ENCODE measurements at regions not wholly inside any gene's neighbourhood (a gene's known extent, or its start where the extent isn't known, plus 50 kb on each side); places are given as distances from the start of the nearest gene placed in this dataset.
"Not testable (repeated sequence)": the region's sequence is repeated elsewhere in the genome, so short reads cannot be mapped to it uniquely, and the experiment has no call there.

DNA sequence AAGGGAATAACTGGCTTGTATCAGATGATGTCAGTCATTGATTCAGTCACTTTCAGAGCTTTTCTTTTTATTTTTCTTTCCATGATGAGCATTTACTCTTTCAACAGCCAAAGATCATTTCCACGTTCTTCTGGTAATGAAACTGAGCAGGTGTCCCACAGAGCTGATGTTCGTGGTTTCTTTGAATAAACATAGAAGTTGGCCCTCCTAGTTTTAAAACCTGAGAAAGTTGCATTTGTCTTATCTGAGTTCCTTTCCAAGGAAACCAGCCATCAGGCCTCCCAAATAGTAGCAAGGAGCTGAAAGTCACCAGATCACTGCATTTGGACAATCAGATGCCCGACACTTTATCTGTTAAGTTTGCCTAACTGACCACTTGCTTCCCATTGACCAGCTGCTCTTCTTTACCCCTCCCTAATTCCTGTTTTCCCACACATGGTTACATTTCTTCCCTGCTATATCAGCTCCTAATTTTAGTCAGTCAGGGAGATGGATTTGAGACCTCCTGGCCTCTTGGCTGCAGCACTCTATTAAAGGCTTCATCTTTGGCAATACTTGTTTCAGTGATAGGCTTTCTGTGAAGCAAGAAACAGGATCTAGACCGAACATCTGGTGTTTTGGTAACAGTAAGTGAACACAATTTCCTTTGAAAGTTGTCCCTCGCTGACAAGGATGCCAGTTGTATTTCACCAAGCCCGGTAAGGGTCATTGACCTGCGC is 420.8 kb downstream of the CHSY3 start:
- DNase-seq (ENCODE audit: low read depth) = no peak

DNA sequence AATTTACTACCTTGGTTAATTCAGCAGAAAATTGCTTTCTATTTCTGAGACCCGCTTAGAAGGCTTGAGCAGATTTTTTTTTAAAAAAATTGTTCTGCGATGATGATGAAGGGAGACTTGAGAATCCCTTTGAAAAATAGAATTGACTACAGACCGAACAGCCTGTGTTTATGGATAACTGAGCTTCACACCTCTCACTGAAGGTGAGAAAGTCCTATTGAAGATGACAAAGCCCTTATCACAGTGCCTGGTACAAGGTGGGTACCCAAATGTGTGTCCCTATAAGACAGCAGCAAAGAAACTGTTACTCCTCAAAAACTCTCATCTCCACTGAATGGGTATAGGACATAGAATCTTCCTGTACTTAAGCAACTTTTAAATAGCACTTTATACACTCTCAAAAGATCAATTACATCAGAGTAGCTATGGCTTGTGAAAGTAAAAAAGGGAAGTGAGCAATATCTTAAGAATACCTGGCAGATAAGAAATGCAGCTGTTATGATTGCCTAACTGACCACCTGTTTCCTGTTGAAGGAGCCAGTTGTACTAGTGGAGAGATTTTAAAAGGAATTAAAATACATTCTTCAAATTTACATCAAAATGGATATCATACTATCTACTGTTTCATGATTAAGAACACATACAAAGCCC is 419.7 kb downstream of the CHSY3 start:
- DNase-seq (ENCODE audit: low read depth) = no peak

DNA sequence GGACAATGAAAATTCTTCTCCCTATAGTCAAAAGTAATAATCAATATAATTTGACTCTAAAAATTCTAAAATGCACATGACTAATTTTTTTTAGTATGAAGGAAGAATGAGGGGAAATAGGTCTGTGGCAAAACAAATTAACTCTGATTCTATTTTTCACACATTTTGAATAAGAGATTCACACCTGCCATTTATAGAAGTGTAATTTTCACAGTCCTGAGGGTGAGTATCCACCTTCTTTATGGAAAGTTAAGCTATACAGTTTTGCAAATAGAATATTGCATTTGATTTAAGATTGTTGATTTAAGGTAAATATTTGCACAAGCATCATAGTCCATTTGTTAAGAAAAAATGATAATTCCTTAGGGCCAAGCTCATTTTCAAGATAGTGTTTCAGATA is 417.7 kb downstream of the CHSY3 start:
- DNase-seq (ENCODE audit: low read depth) = no peak

DNA sequence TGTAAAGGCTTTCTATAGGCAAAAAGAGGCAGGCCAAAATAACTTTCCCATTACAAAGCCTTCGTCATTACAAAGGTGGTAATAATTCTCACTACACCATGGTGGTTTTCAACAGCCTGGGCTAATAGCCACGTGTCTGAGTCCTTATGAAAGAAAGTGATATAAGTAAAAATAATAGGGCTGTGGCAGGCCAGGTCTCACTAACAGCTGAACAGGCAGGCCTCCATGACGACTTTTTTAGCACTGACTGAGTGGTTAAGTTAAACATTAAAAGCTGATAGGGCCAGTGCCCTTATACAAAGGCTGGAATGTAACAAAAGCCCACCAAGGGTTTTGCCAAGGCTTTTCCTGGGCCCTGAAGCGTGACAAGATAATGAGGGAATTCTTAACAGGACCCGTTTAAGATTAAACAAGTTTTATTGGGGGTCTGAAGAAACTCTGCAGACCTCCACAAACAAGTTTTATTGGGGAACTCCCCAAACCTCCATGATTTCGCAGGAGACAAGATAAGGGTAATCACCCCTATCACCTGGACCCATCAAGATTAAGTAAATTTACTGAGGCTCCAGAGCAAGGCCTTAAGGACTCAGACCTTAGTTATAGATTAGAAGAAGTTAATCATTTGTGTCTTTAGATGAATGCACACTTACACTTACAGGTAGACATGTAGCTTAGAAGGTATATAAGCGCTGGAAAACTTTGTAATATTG is 412.9 kb downstream of the CHSY3 start:
- DNase-seq (ENCODE audit: low read depth) = no peak

DNA sequence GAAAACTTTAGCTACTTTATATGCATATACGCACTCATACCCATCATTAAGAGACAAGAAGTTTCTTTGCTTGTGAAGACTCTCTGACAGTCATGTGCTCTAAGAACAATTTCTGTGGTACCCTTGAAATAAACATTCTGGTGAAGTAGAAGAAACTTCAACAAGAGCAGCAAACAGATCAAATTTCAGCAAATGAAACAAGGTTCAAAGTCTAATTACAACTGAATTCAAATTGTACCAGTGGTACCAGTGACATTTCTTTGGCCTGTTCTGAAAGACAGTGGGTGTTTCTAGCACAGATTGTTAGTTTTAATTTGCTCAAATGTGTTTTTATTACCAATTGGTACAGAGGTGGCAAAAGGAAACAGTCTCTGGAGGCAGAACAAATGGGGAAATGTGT is 391.0 kb downstream of the CHSY3 start:
- no peak for DNase-seq (ENCODE audit: low read depth)

DNA sequence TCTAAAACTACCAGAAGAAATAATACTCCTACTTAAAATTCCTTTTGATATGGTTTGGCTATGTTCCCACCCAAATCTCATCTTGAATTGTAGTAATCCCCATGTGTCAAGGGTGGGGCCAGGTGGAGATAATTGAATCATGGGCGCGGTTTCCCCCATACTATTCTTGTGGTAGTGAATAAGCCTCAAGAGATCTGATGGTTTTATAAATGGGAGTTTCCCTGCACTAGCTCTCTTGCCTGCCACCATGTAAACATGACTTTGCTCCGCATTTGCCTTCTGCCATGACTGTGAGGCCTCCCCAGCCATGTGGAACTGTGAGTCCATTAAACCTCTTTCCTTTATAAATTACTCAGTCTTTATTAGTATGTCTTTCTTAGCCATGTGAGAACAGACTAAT is 390.5 kb downstream of the CHSY3 start:
- DNase-seq (ENCODE audit: low read depth) = not testable (repeated sequence)

DNA sequence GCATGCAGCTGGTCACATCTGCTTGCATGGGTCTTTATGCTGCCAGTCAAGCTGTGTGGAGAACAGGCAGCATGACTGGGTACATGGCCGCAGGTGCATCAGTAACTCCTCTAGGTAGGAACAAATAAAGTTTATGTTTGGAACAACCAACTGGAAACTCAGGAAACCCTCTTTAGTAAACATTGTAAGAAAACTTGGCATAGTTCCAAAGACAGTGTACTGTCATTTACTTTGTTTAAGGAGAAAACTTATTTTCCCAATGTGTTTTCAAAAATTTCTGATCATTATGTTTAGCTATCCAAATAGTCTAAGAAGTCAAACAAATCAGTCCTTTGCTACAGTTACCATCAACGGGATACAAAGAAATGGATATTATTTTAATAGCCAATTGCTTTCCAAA is 386.0 kb downstream of the CHSY3 start:
- no peak for DNase-seq (ENCODE audit: low read depth)

DNA sequence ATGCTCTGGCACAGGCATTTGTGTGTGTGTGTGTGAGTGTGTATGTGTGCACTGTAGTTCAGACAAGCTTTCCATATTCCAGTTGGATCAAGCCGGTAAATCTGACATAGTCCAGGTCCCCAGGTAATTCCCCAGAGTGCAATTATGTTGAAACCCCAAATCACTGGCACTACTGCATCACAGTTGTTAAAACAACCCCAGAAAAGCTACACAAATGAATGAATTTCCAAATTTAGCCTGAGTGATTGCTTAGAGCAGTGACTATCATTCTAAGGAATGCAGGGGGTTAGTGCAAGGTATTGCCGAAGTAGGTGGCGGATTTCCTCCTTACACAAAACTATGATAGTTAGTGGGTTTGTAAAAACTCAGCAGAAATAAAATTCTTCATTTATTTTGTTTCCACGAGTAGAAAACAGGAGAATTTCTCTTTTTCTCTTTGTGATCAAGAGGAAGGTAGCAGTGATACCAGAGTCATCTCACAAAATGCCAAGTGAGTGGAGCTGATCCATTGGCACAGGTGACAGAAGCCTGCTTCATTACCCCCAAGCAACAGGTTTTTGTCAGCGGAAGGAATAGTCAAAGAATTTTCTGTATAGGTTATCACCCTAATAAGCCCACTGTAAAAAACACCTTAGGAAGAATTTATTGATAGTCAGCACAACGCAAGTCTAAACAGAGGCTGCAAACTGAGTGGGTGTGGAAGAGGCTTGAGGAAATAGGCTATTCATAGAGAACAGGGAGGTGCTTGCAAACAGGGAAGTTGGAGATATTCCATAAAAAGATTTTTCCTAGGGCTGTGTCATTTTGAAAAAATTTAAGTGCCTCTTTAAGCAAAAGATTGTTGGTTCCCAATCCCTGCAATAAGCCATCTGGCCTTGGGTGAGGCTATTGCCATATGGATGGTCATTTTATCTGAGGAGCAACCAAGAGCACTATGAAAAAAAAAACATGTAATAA is 385.1 kb downstream of the CHSY3 start:
- DNase-seq (ENCODE audit: low read depth) = no peak

DNA sequence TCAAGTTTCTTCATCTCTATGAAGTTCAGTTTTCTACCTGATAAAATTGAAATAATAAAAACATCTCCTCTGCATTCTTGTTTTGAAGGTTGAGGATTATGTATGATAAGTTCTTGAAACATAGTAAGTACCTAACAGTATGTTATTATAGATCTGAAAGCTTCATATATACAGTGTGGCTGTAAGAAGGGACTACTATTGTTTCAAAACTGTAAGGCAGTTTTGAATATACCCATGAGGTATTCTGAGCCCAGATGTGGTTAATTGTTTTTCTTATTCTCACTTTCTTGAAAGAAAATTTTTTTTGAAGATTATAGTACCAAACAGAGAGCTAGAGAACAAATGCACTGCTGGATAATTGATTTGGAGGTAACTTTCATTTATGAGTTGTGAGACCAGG is 383.2 kb downstream of the CHSY3 start:
- DNase-seq (ENCODE audit: low read depth) = no peak

DNA sequence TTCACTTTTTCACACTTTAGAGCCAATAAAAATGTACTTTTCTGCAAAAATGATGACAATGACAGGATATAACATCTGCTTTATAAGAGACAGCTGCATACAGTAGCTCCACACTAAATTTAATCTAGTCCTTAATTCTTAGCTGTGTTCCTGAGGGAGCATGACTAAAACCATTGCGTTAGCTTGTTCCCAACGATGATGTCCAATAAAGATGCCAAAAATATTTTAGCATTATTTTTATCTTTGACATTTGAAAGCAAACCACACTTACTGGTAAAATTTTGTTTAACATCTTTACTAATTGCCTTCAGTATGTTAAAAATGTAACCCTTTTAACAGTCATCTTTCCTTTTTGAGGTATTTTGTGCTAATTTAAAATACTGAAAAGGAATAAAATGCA is 382.7 kb downstream of the CHSY3 start:
- DNase-seq (ENCODE audit: low read depth) = no peak

DNA sequence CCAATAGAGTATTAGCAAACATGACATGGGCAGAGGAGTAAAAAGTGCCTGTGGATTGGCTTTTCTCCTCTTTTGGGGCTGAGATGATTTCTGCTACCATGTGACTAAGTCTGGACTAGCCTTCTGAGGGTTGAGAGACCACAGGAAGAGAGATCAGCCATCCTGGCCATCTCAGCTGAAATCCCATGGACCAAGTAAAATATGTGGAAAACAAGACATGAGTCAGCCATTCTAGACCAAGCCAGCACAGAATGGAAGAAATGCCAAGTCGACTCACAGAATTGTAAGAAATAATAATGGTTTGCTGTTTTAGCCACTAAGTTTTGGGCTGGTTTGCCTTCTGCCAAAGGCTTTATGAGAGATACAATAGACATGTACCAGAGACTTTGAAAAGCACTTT is 377.8 kb downstream of the CHSY3 start:
- DNase-seq (ENCODE audit: low read depth) = no peak

DNA sequence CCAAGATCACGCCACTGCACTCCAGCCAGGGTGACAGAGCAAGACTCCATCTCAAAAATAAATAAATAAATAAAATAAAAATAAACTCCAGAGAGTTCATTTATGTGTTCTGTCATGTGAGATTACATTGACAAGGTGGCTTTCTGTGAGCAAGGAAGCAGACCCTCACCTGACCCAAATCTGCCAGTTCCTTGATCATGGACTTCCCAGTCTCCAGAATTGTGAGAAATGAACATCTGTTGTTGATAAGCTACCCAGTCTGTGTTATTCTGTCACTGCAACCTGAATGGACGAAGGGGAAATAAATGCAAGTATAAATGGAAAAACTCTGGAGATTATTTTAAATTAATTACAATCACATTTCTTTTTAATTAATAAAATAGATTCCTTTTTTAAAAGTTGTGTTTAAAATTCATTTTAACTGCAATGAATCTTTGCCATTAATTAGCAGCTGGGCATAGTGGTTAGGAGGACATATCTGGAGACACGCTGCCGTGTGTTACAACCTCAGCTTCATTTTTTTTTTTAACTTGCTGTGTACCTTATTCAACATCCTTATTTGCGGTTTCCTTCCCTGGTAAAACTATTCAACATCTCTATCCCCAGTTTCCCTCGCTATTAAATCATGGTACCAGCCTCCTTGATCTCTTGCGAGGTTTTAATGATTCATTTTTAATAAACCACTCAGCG is 376.4 kb downstream of the CHSY3 start:
- DNase-seq (ENCODE audit: low read depth) = no peak

DNA sequence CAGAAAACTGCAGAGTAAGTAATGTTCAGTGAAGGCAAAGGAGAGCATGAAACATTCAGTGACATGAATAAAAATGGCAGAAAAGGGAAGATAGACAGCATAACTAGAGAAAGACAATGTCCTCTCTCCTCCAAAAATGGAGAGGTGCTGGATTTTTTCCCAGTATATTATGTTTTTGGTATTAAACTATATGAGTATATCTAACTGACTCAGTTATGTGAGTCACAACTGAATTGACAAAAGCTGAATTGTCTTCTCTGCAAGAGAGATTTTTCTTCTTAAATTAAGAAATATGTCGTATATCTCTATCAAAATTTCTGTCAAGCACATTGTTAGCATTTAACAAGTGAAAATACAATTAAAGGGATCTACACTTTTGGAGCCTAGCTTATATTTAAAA is 375.1 kb downstream of the CHSY3 start:
- no peak for DNase-seq (ENCODE audit: low read depth)

DNA sequence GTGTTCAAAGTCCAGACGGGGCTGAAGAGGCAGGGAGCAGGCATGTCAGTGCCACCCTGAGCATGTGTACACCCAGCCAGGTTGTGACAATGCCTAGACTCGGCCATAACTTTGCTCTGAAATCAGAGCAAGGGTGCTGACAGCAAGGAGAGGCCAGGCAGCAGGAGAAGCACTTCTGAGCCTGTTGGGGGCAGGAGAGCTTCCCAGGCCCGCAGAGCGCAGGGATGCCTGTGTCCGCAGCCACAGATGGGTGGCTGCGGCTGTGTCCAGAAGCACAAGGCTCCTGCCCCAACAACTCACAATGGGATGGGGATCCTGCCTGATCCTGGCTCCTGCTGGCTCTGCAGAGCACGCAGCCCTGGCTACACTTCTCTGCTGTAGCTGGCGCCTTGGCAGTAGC is 373.9 kb downstream of the CHSY3 start:
- DNase-seq (ENCODE audit: low read depth) = no peak

DNA sequence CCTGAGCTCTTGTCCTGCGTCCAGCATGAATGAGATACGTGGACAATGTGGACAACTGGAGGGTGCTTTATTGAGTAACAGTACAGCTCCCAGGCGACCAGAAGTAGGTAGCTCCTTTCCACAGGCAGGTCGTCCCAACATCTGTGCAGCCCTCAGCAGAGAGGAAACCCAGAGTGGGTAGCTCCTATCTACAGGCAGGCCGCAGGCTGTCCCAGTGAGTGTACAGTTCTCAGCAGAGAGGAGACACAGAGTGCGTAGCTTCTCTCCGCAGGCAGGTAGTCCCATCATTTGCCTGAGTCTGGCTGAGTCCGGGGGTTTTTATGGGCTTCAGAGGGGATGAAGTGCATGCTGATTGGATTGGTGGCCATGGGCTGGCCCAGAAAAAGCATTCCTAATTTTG is 373.3 kb downstream of the CHSY3 start:
- DNase-seq (ENCODE audit: low read depth) = no peak

DNA sequence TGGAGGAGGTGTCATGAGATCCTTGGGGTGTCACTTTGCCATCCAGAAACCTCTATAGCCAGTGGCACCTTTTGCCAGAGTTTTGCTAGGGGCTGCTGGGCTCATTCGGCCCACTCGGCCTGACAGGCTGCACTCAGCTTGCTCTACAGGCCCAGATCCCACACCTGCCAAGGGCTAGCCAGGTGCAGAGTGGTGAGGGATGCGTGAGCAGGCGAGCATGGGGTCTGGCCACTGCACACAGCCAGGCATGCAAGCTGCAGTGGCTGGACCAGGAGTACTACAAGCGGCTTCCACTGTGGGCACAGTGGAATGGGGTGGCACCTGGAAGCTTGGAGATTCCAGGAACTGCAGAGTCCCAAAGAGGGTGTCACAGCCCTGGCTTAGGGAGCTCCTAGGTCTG is 372.7 kb downstream of the CHSY3 start:
- no peak for DNase-seq (ENCODE audit: low read depth)

DNA sequence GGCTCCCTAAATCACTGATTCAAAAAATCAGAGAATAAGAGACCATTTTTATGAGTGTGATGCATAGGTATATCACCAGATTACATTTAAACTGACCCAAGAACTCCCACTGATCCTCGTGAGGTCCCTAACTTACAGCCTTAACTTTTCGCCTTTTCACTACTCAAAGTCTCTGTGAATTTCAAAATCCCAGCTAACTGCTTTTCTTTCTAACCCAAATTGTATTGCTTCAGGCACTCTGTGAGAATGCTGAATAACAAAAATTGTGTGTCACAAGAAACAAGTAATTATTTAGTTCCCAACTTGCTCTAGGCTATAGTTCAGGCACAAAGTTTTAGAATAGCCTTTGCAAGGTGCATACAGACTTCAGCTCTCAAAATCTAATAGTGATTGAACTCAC is 368.6 kb downstream of the CHSY3 start:
- DNase-seq (ENCODE audit: low read depth) = no peak

DNA sequence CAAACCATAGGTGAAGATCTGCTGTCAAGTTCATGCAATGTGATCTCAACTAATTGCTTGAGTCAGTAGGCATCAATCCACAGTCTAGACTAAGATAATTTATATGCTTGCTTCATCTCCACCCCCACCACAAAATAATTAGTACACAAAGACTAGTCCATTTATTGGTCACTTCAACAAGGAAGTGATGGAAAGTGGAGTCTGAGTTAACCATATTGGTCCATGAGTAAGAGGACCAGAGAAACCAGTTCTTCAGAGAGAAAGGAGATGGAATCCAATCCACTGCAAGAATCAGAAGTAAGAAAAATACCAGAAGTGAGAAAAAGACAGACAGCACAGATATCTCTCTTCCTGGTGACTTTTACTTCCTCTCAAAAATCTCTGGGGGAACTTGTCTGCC is 366.5 kb downstream of the CHSY3 start:
- no peak for DNase-seq (ENCODE audit: low read depth)

DNA sequence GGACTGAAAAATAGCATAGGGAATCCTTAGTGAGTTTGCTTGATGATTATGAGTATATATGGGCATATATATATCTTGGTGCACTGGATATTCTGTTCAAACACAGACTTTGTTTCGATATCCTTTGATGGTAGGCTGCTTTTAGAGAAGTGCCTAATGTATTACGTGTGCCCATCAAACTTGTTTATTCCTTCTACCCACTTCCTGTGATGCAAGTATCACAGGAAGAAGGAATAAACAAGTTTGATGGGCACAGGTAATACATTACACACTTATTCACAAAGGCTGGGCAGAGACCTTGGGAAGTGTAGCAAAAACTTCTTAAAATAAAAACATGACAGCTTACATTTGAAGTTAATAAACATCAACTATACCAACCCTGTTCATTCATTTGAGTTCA is 364.2 kb downstream of the CHSY3 start:
- DNase-seq (ENCODE audit: low read depth) = no peak

DNA sequence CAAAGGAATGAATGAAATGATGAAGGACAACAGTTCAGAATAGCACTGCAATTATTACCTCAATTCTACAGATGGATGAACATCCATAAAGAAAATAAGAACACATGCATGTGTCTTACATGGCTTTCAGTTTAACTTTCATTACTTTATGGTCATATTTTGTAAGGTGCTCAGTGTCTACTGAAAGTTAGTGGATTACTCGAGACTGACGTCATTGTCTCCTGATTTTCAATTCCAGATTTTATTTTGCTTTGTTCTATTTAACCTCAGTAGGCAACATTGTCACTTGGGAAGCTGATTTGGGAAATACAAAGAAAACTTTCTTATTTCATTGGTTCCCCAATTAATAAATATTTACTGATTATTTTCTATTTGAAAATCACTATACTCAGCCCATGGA is 363.7 kb downstream of the CHSY3 start:
- DNase-seq (ENCODE audit: low read depth) = no peak

DNA sequence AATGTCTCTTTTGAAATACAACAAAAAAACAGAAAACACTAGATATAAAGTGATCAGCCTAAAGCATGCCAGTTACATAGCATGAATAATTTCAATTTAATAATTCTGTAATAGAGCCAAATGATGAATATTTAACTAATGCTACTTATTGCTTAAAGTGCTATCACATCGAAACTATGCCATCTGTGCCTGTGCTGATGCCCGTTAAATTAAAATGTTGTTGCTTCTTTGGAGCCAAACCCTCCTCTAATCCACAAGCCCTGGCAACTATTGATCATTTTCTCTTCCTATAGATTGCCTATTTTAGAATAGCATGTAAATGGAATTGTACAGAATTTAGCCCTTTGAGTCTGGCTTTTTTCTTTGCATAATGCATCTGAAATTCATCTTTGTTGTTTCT is 356.2 kb downstream of the CHSY3 start:
- DNase-seq (ENCODE audit: low read depth) = no peak

DNA sequence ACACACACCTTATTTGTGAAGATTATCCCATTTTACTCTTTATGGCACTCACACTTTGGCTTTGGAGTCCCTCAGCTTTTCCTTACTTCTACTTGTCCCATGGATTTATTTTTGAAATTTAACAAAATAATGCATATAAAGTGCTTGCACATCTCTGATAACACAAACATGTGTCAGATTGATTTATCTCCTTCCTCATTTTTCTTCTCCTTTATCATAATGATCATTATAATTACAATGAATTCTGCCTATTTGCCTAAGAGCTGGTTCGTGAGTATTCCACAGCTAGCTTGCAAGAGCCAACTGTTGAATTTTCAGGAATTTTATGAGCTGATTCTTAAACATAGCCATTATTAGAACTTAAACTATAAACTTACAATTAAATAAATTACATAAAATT is 347.7 kb downstream of the CHSY3 start:
- DNase-seq (ENCODE audit: low read depth) = no peak

Measured in activated T-helper 1 cell treated with Interleukin-2 at 50 U/mL for 16 hours (primary cell).